Activated CD8-positive, alpha-beta T cell treated with anti-CD3 and anti-CD28 coated beads for 36 hours (primary cell): ENCODE measurements at regions not wholly inside any gene's neighbourhood (a gene's known extent, or its start where the extent isn't known, plus 50 kb on each side); places are given as distances from the start of the nearest gene placed in this dataset.

ENCODE experiments used
- ATAC-seq: fragments of 200-7000 bp; cut with Tn5 transposase; one replicate; pipeline ENCODE4 v1.10.0; 2021; ENCODE audit warnings: mild to moderate bottlenecking, moderate library complexity
- CTCF ChIA-PET: fragments of 350-600 bp; sonication (Branson Sonifier 250); formaldehyde crosslinking; loops from one replicate; lab custom pipeline; 2021; ENCODE audit warnings: antibody characterized with exemption; lab: Charles Lee
- POLR2A ChIA-PET: fragments of 350-600 bp; sonication (Branson Sonifier 250); formaldehyde crosslinking; loops from one replicate; lab custom pipeline; 2021; ENCODE audit warnings: antibody characterized with exemption; lab: Charles Lee
- DNase-seq: peaks from one replicate; pipeline ENCODE4 v3.0.0-alpha.2; 2020
- H3K27ac Mint-ChIP-seq: one replicate; pipeline ENCODE4 v1.8.0; 2021; ENCODE audit warnings: mild to moderate bottlenecking, mixed read lengths
- H3K27me3 Mint-ChIP-seq: one replicate; pipeline ENCODE4 v1.8.0; 2021; ENCODE audit warnings: mixed read lengths
- H3K36me3 Mint-ChIP-seq: one replicate; pipeline ENCODE4 v1.8.0; 2021; ENCODE audit warnings: low read depth, mixed read lengths
- H3K4me1 Mint-ChIP-seq: one replicate; pipeline ENCODE4 v1.8.0; 2021; ENCODE audit warnings: low read depth, mixed read lengths
- H3K4me3 Mint-ChIP-seq: one replicate; pipeline ENCODE4 v1.8.0; 2021; ENCODE audit warnings: mild to moderate bottlenecking, moderate library complexity, mixed read lengths
- H3K9me3 Mint-ChIP-seq: one replicate; pipeline ENCODE4 v1.8.0; 2021; ENCODE audit warnings: mixed read lengths
- intact Hi-C: fragments of 100-400 bp; cut with micrococcal nuclease; formaldehyde crosslinking; loops from one replicate; pipeline ENCODE4 v1.10.0; 2022
- TF ChIP-seq, protein P1 (sequence below): fragments of 200-600 bp; IDR thresholded peaks from one replicate; pipeline ENCODE4 v1.8.0; 2022; ENCODE audit warnings: antibody characterized with exemption, mild to moderate bottlenecking

DNA sequence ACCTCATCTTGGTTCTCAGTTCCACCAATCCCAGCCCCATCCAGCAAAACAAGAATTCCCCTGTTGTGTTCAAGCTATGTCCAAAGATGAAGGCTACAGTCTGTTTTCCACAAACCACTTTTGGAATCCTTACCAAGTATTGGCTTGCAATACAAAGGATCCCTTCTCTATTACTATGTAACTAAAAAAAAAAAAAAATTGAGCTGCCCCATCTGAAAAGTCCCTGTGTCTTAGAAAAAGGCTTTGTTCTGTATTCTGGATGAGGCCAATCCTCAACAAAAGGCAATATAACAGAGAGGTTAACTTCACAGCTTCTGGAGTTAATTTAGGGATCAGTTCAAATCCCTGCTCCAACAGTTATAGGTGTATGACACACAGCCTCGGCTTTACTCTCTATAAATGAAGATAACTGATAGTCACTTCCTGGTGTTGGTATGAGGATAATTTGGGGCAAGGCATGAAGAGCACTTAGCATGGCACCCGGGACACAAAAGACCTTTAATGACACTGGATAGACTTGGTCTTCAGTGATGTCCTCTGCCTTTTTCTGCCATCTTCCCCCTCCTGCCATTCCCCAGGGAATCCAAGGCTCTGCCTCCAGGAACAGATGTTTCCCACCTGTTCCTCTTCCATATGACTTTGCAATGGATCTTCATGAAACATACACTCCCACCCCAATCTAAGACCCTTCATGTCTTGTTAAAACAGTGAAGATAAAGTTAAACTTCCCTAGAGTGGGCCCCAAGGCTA is 61.2 kb upstream of the ATL2 start:
- H3K4me3 Mint-ChIP-seq, result no peak overlapping the region
- no peak overlapping the region for H3K27ac Mint-ChIP-seq
- peaks cover 7% of the 10 kb centered on the region for H3K27me3 Mint-ChIP-seq
- ATAC-seq (no peak), DNase-seq (no peak)
- ChIA-PET POLR2A (no interaction called here), CTCF (interaction anchor here (0.9 to 1.9 kb wide), 3 partner anchors 10 to 122 kb away, joined by 4 to 8 read pairs (median 6); no protein-coding TSS in a partner anchor)
- H3K9me3 Mint-ChIP-seq, result no peaks in the 10 kb centered on the region
- intact Hi-C loops, result no loop called here
- TF ChIP-seq, protein P1, sequence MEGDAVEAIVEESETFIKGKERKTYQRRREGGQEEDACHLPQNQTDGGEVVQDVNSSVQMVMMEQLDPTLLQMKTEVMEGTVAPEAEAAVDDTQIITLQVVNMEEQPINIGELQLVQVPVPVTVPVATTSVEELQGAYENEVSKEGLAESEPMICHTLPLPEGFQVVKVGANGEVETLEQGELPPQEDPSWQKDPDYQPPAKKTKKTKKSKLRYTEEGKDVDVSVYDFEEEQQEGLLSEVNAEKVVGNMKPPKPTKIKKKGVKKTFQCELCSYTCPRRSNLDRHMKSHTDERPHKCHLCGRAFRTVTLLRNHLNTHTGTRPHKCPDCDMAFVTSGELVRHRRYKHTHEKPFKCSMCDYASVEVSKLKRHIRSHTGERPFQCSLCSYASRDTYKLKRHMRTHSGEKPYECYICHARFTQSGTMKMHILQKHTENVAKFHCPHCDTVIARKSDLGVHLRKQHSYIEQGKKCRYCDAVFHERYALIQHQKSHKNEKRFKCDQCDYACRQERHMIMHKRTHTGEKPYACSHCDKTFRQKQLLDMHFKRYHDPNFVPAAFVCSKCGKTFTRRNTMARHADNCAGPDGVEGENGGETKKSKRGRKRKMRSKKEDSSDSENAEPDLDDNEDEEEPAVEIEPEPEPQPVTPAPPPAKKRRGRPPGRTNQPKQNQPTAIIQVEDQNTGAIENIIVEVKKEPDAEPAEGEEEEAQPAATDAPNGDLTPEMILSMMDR, result no peak
- H3K4me1 Mint-ChIP-seq, result peaks cover 10% of the 10 kb centered on the region
- H3K36me3 Mint-ChIP-seq, result no peaks in the 10 kb centered on the region

DNA sequence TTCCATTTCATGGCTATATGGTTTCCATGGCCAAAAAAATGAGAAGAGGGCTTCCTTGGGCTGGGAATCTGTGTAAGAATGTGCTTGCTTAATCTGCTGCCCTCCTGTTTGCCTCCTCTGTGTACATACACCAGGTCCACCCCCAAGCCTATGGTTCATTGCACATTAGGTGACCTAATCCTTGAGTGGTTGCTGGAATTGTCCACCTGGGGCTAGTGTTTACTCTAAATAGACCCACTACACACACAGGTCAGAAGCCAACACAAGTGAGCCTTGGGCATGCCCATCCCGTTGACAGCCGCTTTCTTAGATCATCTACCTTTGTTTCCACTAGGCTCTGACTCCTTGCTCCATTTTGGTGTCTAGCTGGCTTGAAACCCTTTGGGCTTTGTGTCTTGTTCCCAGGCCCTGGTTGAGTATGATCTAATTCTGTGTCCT is 59.2 kb upstream of the ATL2 start:
- H3K4me3 Mint-ChIP-seq, result no peak overlapping the region
- no peak for ATAC-seq
- TF ChIP-seq, protein P1, result no peak
- peaks cover 4% of the 10 kb centered on the region for H3K27me3 Mint-ChIP-seq
- ChIA-PET POLR2A (no interaction called here), CTCF (interaction anchor here (1.9 kb wide), 1 partner anchor 120 kb away, joined by 8 read pairs; no protein-coding TSS in a partner anchor)
- H3K9me3 Mint-ChIP-seq, result no peaks in the 10 kb centered on the region
- intact Hi-C loops, result no loop called here
- H3K4me1 Mint-ChIP-seq, result peaks cover 10% of the 10 kb centered on the region
- DNase-seq, result no peak
- no peaks in the 10 kb centered on the region for H3K36me3 Mint-ChIP-seq
- H3K27ac Mint-ChIP-seq, result no peak overlapping the region

DNA sequence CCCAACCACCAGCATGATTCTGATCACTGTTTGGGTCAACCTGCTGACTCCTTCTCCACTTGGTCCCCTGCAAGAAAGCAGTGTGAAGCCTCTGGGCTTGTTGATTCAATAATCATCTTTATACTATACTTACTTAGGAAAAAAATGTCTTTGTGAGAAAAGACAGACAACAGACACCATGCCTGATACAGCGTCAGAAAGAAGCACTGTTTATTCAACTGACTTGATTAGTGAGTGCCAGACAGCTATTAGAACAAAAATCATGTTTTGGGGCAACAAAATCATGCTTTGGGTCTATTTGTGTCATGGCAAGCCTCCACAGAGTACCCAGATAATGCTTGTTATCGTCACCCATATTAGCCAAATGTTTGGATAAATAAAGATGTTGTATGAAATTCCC is 58.7 kb upstream of the ATL2 start:
- ChIA-PET POLR2A (interaction anchor here (0.7 kb wide), 1 partner anchor 10 kb away, joined by 3 read pairs; no protein-coding TSS in a partner anchor), CTCF (no interaction called here)
- no peaks in the 10 kb centered on the region for H3K36me3 Mint-ChIP-seq
- TF ChIP-seq, protein P1, result no peak
- H3K4me3 Mint-ChIP-seq, result no peak overlapping the region
- intact Hi-C loops, result no loop called here
- no peak for ATAC-seq
- peaks cover under 1% of the 10 kb centered on the region for H3K27me3 Mint-ChIP-seq
- H3K9me3 Mint-ChIP-seq, result no peaks in the 10 kb centered on the region
- no peak for DNase-seq
- no peak overlapping the region for H3K27ac Mint-ChIP-seq
- H3K4me1 Mint-ChIP-seq, result peaks cover 10% of the 10 kb centered on the region

DNA sequence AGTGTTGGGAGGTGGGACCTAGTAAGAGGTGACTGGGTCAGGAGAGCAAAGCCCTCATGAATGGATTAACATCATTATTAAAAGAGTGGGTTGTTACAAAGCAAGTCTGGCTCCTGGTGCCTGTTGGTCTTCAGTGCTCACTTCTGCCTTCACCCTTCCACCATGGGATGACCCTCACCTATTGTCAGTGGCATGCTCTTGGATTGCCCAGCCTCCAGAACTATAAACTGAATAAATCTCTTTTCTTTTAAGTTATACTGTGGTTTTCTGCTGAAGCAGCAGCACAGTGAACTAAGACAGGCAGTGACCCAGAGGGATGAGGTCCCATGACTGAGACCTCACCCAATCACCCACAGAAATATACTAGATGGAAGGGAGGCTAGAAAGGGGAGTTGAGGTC is 57.5 kb upstream of the ATL2 start:
- no peaks in the 10 kb centered on the region for H3K36me3 Mint-ChIP-seq
- H3K27ac Mint-ChIP-seq, result no peak overlapping the region
- ChIA-PET CTCF (no interaction called here), POLR2A (no interaction called here)
- H3K27me3 Mint-ChIP-seq, result no peaks in the 10 kb centered on the region
- H3K9me3 Mint-ChIP-seq, result no peaks in the 10 kb centered on the region
- intact Hi-C loops, result no loop called here
- H3K4me3 Mint-ChIP-seq, result no peak overlapping the region
- DNase-seq (no peak), ATAC-seq (no peak)
- H3K4me1 Mint-ChIP-seq, result peaks cover 10% of the 10 kb centered on the region
- TF ChIP-seq, protein P1, result no peak

DNA sequence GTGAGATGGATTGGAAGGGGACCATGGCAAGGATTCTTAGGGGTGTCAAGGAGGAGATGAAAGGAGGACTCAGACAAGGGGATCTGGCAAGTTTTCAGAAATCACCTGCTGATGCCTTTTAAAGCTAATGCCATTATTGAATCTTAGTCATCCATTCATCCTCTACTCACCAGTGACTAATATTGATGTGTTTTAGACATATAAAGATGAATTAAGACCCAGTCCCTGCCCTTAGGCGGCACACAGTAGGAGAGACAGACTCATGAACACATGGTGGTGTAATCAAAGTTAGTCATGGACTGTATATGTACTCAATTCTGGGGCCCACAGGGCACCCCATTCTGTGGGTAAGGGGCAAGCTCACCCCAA is 56.5 kb upstream of the ATL2 start:
- no peak overlapping the region for H3K4me3 Mint-ChIP-seq
- intact Hi-C loops, result no loop called here
- no peaks in the 10 kb centered on the region for H3K27me3 Mint-ChIP-seq
- TF ChIP-seq, protein P1, result no peak
- no peak overlapping the region for H3K27ac Mint-ChIP-seq
- no peak for ATAC-seq
- DNase-seq, result no peak
- no peaks in the 10 kb centered on the region for H3K9me3 Mint-ChIP-seq
- ChIA-PET POLR2A (interaction anchor here (0.8 kb wide), 1 partner anchor 8 kb away, joined by 3 read pairs; no protein-coding TSS in a partner anchor), CTCF (interaction anchor here (1.3 kb wide), 1 partner anchor 118 kb away, joined by 4 read pairs; no protein-coding TSS in a partner anchor)
- H3K36me3 Mint-ChIP-seq, result no peaks in the 10 kb centered on the region
- peaks cover 3% of the 10 kb centered on the region for H3K4me1 Mint-ChIP-seq
